Effector memory CD8-positive, alpha-beta T cell (primary cell): ENCODE measurements at regions not wholly inside any gene's neighbourhood (a gene's known extent, or its start where the extent isn't known, plus 50 kb on each side); places are given as distances from the start of the nearest gene placed in this dataset.
A peak's percentile ranks its signal among the peaks of the same experiment; 100 is the strongest.
"Not testable (repeated sequence)": the region's sequence is repeated elsewhere in the genome, so short reads cannot be mapped to it uniquely, and the experiment has no call there.

Source experiments
- ATAC-seq: fragments of 150-1000 bp; cut with Tn5 transposase; replicated peaks from 2 replicates; pipeline ENCODE4 v1.10.0; 2021; ENCODE audit warnings: mild to moderate bottlenecking, moderate library complexity
- DNase-seq, 3 experiments: peaks; one replicate each; pipeline ENCODE4 v3.0.0; 2021
- H3K27ac Mint-ChIP-seq, 2 donors: one replicate each; pipeline ENCODE4 v1.8.0; 2022; ENCODE audit warnings: mild to moderate bottlenecking in 2 of 2, mixed read lengths in 2 of 2, moderate library complexity in 2 of 2
- H3K27me3 Mint-ChIP-seq, 2 donors: one replicate each; pipeline ENCODE4 v1.8.0; 2022; ENCODE audit warnings: mixed read lengths in 2 of 2
- H3K36me3 Mint-ChIP-seq: one replicate; pipeline ENCODE4 v1.8.0; 2022; ENCODE audit warnings: mild to moderate bottlenecking, moderate library complexity, mixed read lengths; ENCODE audit not compliant: insufficient read depth
- H3K4me1 Mint-ChIP-seq, 2 donors: one replicate each; pipeline ENCODE4 v1.8.0; 2022; ENCODE audit warnings: low read depth in 2 of 2, mixed read lengths in 2 of 2
- H3K4me3 Mint-ChIP-seq, 2 donors: one replicate each; pipeline ENCODE4 v1.8.0; 2022; ENCODE audit warnings: mild to moderate bottlenecking in 2 of 2, mixed read lengths in 2 of 2, moderate library complexity in 2 of 2
- H3K9me3 Mint-ChIP-seq, 2 donors: one replicate each; pipeline ENCODE4 v1.8.0; 2022; ENCODE audit warnings: mixed read lengths in 2 of 2

DNA sequence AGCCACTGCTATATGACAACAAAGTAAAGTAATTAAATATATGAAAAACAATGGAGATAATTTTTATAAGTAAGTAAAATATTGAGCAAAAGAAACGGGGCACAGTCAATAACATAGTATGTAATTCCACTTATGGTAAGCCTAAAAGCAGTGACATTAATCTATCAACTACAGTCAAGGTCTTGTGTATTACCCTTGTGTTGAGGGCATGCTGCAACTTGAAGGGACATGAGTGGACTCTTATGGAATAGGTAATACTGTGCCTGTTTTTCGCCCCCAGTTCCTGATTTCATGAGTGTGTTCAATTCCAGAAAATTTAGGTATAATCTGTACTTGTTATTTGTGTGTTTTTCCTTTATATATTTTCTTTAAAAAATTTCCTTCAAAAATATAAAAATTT, 201.3 kb upstream of the SLITRK6 start:
- ATAC-seq = no peak
- Mint-ChIP-seq H3K4me3 (no peak overlapping the region), H3K27me3 (no peaks in the 10 kb centered on the region), H3K27ac (no peak overlapping the region), H3K4me1 (peaks cover 0 to 1% of the 10 kb centered on the region in 2 donors), H3K9me3 (no peaks in the 10 kb centered on the region), H3K36me3 (no peaks in the 10 kb centered on the region)
- DNase-seq = no peak

DNA sequence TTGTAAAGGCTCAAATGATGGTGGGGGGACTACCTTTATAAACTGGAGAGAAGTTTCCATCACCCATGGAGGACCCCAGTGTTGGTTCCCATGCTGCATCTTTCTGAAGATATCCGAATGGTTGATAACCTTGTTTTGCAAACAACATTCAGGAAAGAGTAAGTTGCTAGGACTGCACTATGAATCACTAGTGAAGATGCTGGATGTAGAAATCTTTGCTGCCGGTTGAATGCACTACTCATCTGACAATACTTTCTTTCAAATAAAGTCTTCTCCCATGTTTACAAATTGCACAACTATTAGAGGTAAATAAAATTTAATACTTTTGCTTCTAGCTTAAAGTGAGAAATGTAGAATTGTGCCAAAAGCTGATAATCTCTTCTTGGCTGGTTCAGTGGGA, 198.4 kb upstream of the SLITRK6 start:
- DNase-seq (no peak), ATAC-seq (no peak)
- Mint-ChIP-seq H3K9me3 (no peaks in the 10 kb centered on the region), H3K27ac (no peak overlapping the region), H3K27me3 (no peaks in the 10 kb centered on the region), H3K4me3 (no peak overlapping the region), H3K36me3 (no peaks in the 10 kb centered on the region), H3K4me1 (peaks cover 0 to 1% of the 10 kb centered on the region in 2 donors)

DNA sequence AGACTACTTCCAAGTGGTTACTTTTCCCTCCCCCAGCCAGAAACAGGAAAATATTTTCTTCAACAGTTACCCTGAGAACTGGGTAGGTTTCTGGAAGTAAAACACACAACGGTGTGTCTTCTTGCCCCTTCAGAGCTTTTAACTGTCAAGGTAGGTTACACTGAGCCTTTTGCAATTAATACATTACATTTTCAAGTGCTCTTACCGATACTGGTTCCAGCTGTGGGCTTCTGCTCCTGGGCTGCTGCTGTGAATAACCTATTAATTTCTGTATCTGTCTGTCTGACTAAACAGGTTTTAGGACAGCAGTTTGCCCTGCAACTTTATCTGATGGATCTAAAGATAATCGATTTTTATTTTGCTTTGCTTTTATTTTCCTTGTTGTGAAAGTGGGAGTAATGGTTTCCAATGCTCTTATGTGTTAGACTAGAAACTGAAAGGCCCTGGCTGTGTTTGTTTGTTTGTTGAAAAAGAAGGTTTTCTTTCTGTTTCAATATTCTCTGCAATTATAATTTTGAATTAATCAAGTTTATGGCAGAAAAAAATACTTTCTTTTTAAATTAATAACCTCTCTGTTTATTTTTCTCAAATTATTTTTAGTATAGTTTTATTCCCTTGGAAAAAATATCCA, 196.7 kb upstream of the SLITRK6 start:
- Mint-ChIP-seq H3K36me3 (no peaks in the 10 kb centered on the region), H3K27me3 (no peaks in the 10 kb centered on the region), H3K9me3 (no peaks in the 10 kb centered on the region), H3K27ac (no peak overlapping the region), H3K4me1 (peaks cover 0 to 1% of the 10 kb centered on the region in 2 donors), H3K4me3 (no peak overlapping the region)
- DNase-seq (no peak), ATAC-seq (no peak)

GRCh38 chr13:85993567-85993966, 194.3 kb upstream of the SLITRK6 start:
- Mint-ChIP-seq H3K27me3 (no peaks in the 10 kb centered on the region), H3K36me3 (no peaks in the 10 kb centered on the region), H3K4me1 (peaks cover 0 to 1% of the 10 kb centered on the region in 2 donors), H3K27ac (no peak overlapping the region), H3K9me3 (peaks cover 0 to 2% of the 10 kb centered on the region in 2 donors), H3K4me3 (no peak overlapping the region)
- DNase-seq = no peak
- no peak for ATAC-seq

DNA sequence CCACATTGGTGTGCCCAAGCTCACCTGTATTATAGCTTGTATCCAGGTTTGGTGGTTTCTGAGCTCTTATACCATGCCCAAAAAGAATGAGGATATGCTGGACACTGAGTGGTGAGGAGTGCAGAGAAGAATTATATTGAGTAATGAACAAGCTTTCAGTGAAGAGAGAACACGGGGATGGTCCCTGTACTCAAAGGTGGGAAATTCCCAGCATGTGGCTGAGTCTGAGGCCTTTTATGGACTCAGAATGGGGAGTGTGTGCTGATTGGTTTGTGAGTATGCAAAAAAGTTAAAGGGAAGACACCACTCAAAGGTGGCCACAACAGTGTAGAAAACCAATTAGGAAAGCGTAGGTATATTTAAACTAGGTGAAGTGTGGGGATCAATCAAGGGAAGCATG, 191.2 kb upstream of the SLITRK6 start:
- ATAC-seq = no peak
- Mint-ChIP-seq H3K9me3 (peaks cover 0 to 2% of the 10 kb centered on the region in 2 donors), H3K27me3 (no peaks in the 10 kb centered on the region), H3K27ac (no peak overlapping the region), H3K4me3 (no peak overlapping the region), H3K4me1 (no peaks in the 10 kb centered on the region), H3K36me3 (no peaks in the 10 kb centered on the region)
- no peak for DNase-seq

GRCh38 chr13:85985797-85986196, 186.6 kb upstream of the SLITRK6 start:
- ATAC-seq = no peak
- Mint-ChIP-seq H3K9me3 (peaks cover 0 to 6% of the 10 kb centered on the region in 2 donors), H3K4me1 (no peaks in the 10 kb centered on the region)

DNA sequence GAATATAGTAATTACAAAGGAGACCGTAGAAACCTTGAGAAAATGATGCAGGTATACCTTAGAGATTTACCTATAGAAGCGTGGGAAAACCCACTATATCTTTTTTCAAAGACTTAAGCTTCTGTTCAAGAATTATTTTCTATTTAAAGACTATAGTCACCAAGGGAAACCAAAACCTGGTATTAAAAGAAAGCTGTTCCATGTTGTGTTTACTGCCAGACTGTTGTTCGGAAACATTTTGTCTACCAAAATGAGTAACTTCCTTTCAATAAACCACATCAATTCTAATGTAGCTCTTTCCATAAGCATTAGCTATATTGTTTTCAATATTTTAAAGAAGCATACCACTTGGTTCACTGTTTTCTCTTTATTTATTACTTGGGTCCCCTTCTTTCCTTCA, 182.9 kb upstream of the SLITRK6 start:
- no peak overlapping the region for H3K4me3 Mint-ChIP-seq

More at GRCh38 chr13:85985797-85986196, 186.6 kb upstream of the SLITRK6 start:
- Mint-ChIP-seq H3K27ac (no peak overlapping the region), H3K36me3 (no peaks in the 10 kb centered on the region), H3K27me3 (no peaks in the 10 kb centered on the region), H3K4me3 (no peak overlapping the region)
- DNase-seq = no peak

GRCh38 chr13:85980447-85980846, 181.2 kb upstream of the SLITRK6 start:
- DNase-seq, H3K9me3 Mint-ChIP-seq, H3K27me3 Mint-ChIP-seq, H3K4me3 Mint-ChIP-seq, H3K27ac Mint-ChIP-seq, H3K36me3 Mint-ChIP-seq, H3K4me1 Mint-ChIP-seq, ATAC-seq: not testable (repeated sequence)

More for the DNA sequence above, 182.9 kb upstream of the SLITRK6 start:
- no peaks in the 10 kb centered on the region for H3K27me3 Mint-ChIP-seq
- H3K9me3 Mint-ChIP-seq = peaks cover 0 to 8% of the 10 kb centered on the region in 2 donors
- DNase-seq (no peak), ATAC-seq (peak; percentile 31)
- no peak overlapping the region for H3K27ac Mint-ChIP-seq
- H3K4me1 Mint-ChIP-seq = no peaks in the 10 kb centered on the region
- no peaks in the 10 kb centered on the region for H3K36me3 Mint-ChIP-seq

DNA sequence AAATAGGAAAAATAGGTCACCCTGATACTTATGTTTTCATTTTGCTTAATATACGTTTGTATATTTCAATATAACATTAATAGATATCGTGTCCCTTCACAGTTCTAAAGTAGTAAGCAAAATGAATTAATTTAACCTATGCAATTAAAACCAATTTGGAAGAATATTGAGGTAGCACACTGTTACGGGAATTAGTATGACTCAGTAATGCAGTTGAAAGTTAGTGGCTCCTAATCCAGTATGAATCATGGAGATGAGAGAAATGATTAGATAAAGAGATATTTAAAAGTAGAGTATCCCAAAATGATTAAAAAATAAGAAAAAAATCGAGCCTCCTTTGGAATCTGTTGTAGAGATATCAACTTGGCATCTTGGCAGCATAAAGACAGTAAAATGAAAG, 177.0 kb upstream of the SLITRK6 start:
- DNase-seq = no peak
- Mint-ChIP-seq H3K36me3 (no peaks in the 10 kb centered on the region), H3K27me3 (no peaks in the 10 kb centered on the region), H3K27ac (no peak overlapping the region), H3K9me3 (peaks cover 0 to 5% of the 10 kb centered on the region in 2 donors), H3K4me1 (no peaks in the 10 kb centered on the region), H3K4me3 (no peak overlapping the region)
- ATAC-seq = no peak

DNA sequence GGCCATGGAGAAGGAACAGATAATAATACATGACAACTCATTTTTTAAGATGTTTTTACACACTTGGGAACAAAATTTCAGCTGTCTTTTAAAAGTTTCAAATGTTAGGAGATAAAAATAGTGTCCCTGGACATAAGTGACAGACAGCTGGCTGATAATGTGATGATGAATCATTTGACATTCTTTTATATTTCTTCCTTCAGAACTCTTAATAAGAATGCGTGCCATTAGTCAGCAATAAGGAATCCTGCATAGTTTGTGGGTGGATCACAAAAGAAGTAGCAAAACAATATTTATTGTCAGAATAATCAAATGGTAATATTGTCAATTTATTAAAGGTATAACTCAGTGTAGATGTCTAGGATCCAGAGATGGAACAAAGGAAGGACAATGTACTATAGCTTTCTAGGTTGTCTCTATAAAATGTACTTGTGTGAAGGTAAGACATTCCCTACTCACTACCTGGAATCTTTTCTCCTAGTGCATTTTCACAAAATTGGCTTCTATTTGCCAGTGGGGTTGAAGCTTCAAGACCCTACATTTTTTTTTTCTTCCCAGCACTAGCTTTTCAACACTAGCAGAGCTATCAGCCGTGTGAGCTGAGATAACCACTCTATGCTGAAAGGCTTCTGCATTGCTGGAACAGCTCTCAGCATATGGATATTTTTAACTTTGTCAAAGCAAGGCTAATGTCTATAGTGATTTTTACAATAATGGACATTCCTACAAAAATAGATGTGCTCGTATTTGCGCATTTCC, 175.6 kb upstream of the SLITRK6 start:
- peaks cover 0 to 3% of the 10 kb centered on the region in 2 donors for H3K9me3 Mint-ChIP-seq
- no peak for ATAC-seq

GRCh38 chr13:85970727-85971126, 171.5 kb upstream of the SLITRK6 start:
- peaks cover 0 to 7% of the 10 kb centered on the region in 2 donors for H3K9me3 Mint-ChIP-seq
- no peak for ATAC-seq
- H3K27ac Mint-ChIP-seq = no peak overlapping the region
- H3K36me3 Mint-ChIP-seq = no peaks in the 10 kb centered on the region
- no peak overlapping the region for H3K4me3 Mint-ChIP-seq
- no peaks in the 10 kb centered on the region for H3K27me3 Mint-ChIP-seq
- H3K4me1 Mint-ChIP-seq = no peaks in the 10 kb centered on the region
- DNase-seq = no peak

More for the DNA sequence above, 175.6 kb upstream of the SLITRK6 start:
- H3K27ac Mint-ChIP-seq = no peak overlapping the region
- no peaks in the 10 kb centered on the region for H3K27me3 Mint-ChIP-seq
- no peaks in the 10 kb centered on the region for H3K4me1 Mint-ChIP-seq
- H3K4me3 Mint-ChIP-seq = no peak overlapping the region
- no peaks in the 10 kb centered on the region for H3K36me3 Mint-ChIP-seq
- no peak for DNase-seq

DNA sequence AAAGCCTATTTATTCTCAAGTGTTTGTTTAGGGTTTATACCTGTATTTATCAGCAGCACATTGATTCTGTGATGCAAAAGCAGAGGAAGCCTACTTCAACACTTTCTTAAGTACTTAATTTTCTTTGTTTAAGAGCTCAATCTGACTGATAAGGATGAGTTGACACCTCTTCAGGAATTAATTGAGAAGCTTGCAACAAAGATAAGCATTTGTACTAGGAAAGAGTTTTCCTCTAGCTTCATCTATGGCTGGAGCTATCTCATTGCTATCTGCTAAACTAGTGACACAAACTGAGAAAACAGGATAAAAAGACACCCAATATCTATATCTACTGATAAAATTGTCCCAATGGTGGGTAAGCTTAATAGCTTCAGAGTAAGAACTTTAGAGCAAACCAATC, 170.1 kb upstream of the SLITRK6 start:
- H3K27me3 Mint-ChIP-seq = no peaks in the 10 kb centered on the region
- no peak for DNase-seq
- H3K36me3 Mint-ChIP-seq = no peaks in the 10 kb centered on the region

DNA sequence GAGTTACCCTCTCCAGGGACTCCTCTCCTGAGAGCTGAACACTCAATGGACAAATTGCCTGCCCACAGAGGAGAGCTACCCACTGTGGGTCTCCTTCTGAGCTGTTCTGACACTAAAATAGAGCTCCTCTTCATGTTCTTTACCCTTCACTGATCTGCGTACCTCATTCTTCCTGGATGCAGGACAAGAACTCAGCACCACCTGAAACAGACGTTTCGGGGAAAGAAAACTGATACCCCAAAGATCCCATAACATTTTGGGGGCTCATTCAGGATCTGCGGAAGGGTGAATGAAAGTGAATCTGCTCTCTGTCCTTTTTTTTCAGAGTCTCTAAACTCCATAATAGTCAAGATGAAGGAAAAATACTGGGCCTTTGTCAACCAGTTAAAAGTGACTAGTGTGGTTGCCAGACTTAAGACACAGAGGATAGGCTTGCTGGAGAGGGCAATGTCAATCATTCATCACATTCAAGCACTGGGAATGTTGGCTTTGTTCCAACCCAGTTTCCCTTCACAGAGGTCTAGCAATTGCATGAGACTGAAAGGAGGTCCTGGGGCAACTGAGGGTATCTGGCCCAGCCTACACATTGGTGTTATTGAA, 136.7 kb upstream of the SLITRK6 start:
- no peak overlapping the region for H3K4me3 Mint-ChIP-seq
- no peaks in the 10 kb centered on the region for H3K27me3 Mint-ChIP-seq
- no peaks in the 10 kb centered on the region for H3K4me1 Mint-ChIP-seq
- H3K27ac Mint-ChIP-seq = no peak overlapping the region
- H3K36me3 Mint-ChIP-seq = no peaks in the 10 kb centered on the region
- peaks cover 0 to 5% of the 10 kb centered on the region in 2 donors for H3K9me3 Mint-ChIP-seq
- no peak for ATAC-seq
- no peak for DNase-seq

More for the DNA sequence above, 170.1 kb upstream of the SLITRK6 start:
- no peak overlapping the region for H3K4me3 Mint-ChIP-seq
- H3K4me1 Mint-ChIP-seq = no peaks in the 10 kb centered on the region
- no peak for ATAC-seq
- no peak overlapping the region for H3K27ac Mint-ChIP-seq
- peaks cover 0 to 7% of the 10 kb centered on the region in 2 donors for H3K9me3 Mint-ChIP-seq

GRCh38 chr13:85930108-85930507, 130.9 kb upstream of the SLITRK6 start:
- Mint-ChIP-seq H3K4me1 (no peaks in the 10 kb centered on the region), H3K36me3 (no peaks in the 10 kb centered on the region), H3K27ac (no peak overlapping the region), H3K27me3 (no peaks in the 10 kb centered on the region), H3K4me3 (no peak overlapping the region), H3K9me3 (peaks cover 0 to 3% of the 10 kb centered on the region in 2 donors)
- DNase-seq = no peak
- ATAC-seq = no peak
